Hepatocyte (in vitro differentiated cells): ENCODE measurements at regions not wholly inside any gene's neighbourhood (a gene's known extent, or its start where the extent isn't known, plus 50 kb on each side); places are given as distances from the start of the nearest gene placed in this dataset.

Experiments used
- EZH2 ChIP-seq: fragments of 200-600 bp; sonication (generic); IDR thresholded peaks from 2 replicates; pipeline ENCODE4 v1.6.1; 2016; ENCODE audit warnings: antibody characterized with exemption, mild to moderate bottlenecking, borderline replicate concordance
- TF ChIP-seq, protein P1 (sequence below): fragments of 200-600 bp; sonication (generic); IDR thresholded peaks from 2 replicates; pipeline ENCODE4 v1.5.1; 2016; ENCODE audit warnings: antibody characterized with exemption, mild to moderate bottlenecking; ENCODE audit not compliant: poor library complexity

DNA sequence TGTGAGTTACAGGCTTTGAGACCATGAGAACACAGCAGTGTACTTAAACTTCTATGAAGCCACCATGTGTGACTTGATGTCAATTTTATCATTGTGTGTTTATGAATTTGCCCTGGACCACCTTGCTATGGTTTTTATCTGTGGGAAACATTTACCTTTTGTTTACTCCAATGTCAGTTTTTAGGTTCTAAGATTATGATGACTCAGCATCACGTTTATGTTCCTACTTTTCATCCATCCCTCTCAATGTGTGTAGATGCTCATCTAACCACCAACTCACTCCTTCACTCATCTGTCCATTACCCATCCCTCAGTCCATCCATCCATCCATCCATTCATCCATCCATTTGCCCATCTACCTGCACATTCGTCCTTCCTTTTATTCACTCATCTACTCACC is 338.8 kb downstream of the MIAT start:
- TF ChIP-seq EZH2, result no peak
- TF ChIP-seq, protein P1, sequence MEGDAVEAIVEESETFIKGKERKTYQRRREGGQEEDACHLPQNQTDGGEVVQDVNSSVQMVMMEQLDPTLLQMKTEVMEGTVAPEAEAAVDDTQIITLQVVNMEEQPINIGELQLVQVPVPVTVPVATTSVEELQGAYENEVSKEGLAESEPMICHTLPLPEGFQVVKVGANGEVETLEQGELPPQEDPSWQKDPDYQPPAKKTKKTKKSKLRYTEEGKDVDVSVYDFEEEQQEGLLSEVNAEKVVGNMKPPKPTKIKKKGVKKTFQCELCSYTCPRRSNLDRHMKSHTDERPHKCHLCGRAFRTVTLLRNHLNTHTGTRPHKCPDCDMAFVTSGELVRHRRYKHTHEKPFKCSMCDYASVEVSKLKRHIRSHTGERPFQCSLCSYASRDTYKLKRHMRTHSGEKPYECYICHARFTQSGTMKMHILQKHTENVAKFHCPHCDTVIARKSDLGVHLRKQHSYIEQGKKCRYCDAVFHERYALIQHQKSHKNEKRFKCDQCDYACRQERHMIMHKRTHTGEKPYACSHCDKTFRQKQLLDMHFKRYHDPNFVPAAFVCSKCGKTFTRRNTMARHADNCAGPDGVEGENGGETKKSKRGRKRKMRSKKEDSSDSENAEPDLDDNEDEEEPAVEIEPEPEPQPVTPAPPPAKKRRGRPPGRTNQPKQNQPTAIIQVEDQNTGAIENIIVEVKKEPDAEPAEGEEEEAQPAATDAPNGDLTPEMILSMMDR, result no peak
